NCI-H524 treated with DMSO at 0.1 percent for 48 hours (cell line): ENCODE measurements at regions not wholly inside any gene's neighbourhood (a gene's known extent, or its start where the extent isn't known, plus 50 kb on each side); places are given as distances from the start of the nearest gene placed in this dataset.
"Not testable (repeated sequence)": the region's sequence is repeated elsewhere in the genome, so short reads cannot be mapped to it uniquely, and the experiment has no call there.

Experiments used
- DNase-seq: peaks from one replicate; lab custom pipeline; 2025; lab: John Stamatoyannopoulos, UW

GRCh38 chr9:106107716-106108115 lies 413.4 kb downstream of the TMEM38B start:
- DNase-seq = no peak

- not testable (repeated sequence) for DNase-seq
These were observed 415.4 kb downstream of the TMEM38B start for GRCh38 chr9:106109706-106110105.

GRCh38 chr9:106110483-106110882 lies 416.1 kb downstream of the TMEM38B start:
- DNase-seq = no peak

- DNase-seq = peak; percentile 77
These were observed 416.8 kb downstream of the TMEM38B start for GRCh38 chr9:106111039-106111730.

GRCh38 chr9:106112935-106113334 lies 418.6 kb downstream of the TMEM38B start:
- no peak for DNase-seq

- DNase-seq = no peak
These were observed 424.8 kb downstream of the TMEM38B start for GRCh38 chr9:106119176-106119575.

- no peak for DNase-seq
These were observed 425.7 kb downstream of the TMEM38B start for GRCh38 chr9:106120071-106120470.

- DNase-seq = no peak
These were observed 433.4 kb downstream of the TMEM38B start for GRCh38 chr9:106127776-106128175.

GRCh38 chr9:106130374-106130773 lies 436.0 kb downstream of the TMEM38B start:
- no peak for DNase-seq

- DNase-seq = no peak
These were observed 449.4 kb downstream of the TMEM38B start for GRCh38 chr9:106143781-106144180.

- no peak for DNase-seq
These were observed 451.9 kb downstream of the TMEM38B start for GRCh38 chr9:106146066-106146840.

GRCh38 chr9:106146886-106147285 lies 452.5 kb downstream of the TMEM38B start:
- no peak for DNase-seq

GRCh38 chr9:106149956-106150355 lies 455.6 kb downstream of the TMEM38B start:
- DNase-seq = no peak

- DNase-seq = no peak
These were observed 462.1 kb downstream of the TMEM38B start for GRCh38 chr9:106156465-106156864.

- no peak for DNase-seq
These were observed 477.9 kb downstream of the TMEM38B start for GRCh38 chr9:106172265-106172664.

GRCh38 chr9:106174346-106174745 lies 480.0 kb downstream of the TMEM38B start:
- no peak for DNase-seq

GRCh38 chr9:106177216-106177615 lies 482.9 kb downstream of the TMEM38B start:
- no peak for DNase-seq

GRCh38 chr9:106179191-106179590 lies 484.9 kb downstream of the TMEM38B start:
- DNase-seq = no peak

GRCh38 chr9:106203815-106204516 lies 509.6 kb downstream of the TMEM38B start:
- not testable (repeated sequence) for DNase-seq

- DNase-seq = no peak
These were observed 513.0 kb downstream of the TMEM38B start for GRCh38 chr9:106207298-106207697.

- no peak for DNase-seq
These were observed 524.1 kb downstream of the TMEM38B start for GRCh38 chr9:106218427-106218826.

- no peak for DNase-seq
These were observed 524.5 kb downstream of the TMEM38B start for GRCh38 chr9:106218854-106219253.

GRCh38 chr9:106220415-106220814 lies 526.1 kb downstream of the TMEM38B start:
- DNase-seq = no peak
